ENCODE measurements at regions not wholly inside any gene's neighbourhood (a gene's known extent, or its start where the extent isn't known, plus 50 kb on each side); places are given as distances from the start of the nearest gene placed in this dataset.

DNA sequence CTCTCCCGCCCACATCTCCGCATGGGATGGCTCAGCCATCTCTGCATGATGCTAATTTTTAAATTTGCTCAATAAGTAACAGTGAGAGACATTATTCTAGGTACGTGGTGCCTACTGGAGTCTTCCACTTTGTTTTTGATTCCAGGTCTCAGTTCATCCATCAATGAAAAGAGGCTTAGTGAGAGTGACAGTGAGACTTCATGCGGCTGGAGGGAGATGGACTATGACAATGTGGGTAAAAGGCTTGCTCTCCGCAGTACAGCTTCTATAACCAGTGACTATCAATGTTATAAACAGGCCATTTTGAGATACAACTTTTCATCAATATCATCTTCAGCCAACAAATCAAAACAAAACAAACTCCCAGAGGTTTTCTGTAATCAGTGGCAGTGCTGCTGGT is 563.4 kb upstream of the MKI67 start:
- TF ChIP-seq POLR2AphosphoS5 (IDR thresholded peaks at IDR 0.05; ENCODE audit: low read depth, low read length) (no peak), REST (IDR thresholded peaks at IDR 0.05; ENCODE audit: insufficient read depth in 1 of 2, low read depth in 2 of 2, low read length in 2 of 2) (no peak), TAF1 (IDR thresholded peaks at IDR 0.05; ENCODE audit: borderline replicate concordance, insufficient read depth, low read length) (no peak), SIN3A (IDR thresholded peaks at IDR 0.05; ENCODE audit: borderline replicate concordance, insufficient read depth, low read length) (no peak), FOXP2 (optimal IDR thresholded peaks at IDR 0.05; ENCODE audit: borderline replicate concordance, extremely low read depth, extremely low read length, insufficient read depth) (no peak)

DNA sequence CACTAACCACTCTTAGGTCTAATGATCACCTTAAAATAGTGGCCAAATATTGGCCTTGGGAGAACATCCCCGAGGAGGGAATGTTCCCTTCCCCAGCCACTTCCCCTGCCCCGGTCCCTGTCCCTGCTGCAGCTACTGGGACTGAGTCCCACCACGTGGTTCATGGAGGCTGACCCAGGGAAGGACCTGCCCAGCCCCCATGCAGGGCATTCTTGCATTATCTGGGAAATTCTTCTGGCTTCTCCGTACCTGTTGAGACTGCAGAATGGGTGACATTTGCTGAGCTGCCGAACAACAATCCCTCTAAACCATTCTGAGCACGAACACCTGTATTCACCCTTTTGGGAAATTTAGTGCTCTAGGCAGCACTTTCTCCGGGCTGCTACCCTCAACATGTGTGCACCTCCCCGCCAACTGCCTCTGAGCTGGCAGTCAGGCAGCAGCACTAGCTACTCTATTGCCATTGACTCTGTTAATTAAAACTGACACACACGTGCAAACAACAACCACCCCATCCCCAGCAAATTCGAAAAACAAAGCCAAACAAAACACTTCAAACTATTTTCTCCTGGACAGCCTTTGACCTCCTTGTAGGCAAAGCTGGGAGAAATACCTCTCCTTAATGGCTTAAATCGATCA is 567.4 kb upstream of the MKI67 start:
- no peak for TF ChIP-seq SIN3A (IDR thresholded peaks at IDR 0.05; ENCODE audit: borderline replicate concordance, insufficient read depth, low read length)
- TF ChIP-seq FOXP2 (optimal IDR thresholded peaks at IDR 0.05; ENCODE audit: borderline replicate concordance, extremely low read depth, extremely low read length, insufficient read depth): no peak
- no peak for TF ChIP-seq POLR2AphosphoS5 (IDR thresholded peaks at IDR 0.05; ENCODE audit: low read depth, low read length)
- TF ChIP-seq TAF1 (IDR thresholded peaks at IDR 0.05; ENCODE audit: borderline replicate concordance, insufficient read depth, low read length): no peak

DNA sequence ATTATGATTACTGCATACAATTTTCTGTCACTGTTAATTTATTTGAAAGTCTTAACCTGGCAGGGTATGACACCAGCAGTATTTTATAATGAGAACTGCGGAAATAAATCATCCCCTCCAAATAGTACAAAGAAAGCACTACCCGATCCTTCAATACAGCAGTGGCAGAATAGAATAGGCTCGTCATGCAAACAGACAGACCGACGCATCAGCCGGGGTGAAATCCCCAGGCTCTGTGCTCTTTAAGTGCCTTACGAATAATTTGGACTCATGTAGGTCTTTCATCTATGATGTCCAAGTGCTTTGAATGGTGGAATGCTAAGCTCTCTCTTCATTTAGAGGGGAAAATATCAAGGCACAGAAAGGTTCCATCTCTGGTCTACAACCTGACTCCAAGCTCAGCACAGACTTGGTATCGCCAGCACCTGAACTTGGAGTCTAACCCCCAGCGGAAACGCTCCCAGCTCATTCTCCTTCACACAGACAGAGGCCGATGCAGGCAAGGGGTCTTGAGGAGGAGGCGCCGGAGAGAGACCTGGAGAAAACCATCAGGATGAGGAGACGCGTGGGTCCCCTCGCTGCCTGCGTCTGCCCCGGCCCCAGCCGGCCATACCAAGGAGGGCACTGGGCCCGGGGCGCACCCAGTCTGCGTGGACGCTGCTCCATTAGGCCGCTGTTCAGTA is 568.1 kb upstream of the MKI67 start:
- TF ChIP-seq TAF1 (IDR thresholded peaks at IDR 0.05; ENCODE audit: borderline replicate concordance, insufficient read depth, low read length): no peak
- TF ChIP-seq REST (IDR thresholded peaks at IDR 0.05; ENCODE audit: insufficient read depth in 1 of 2, low read depth in 2 of 2, low read length in 2 of 2): no peak
- TF ChIP-seq FOXP2 (optimal IDR thresholded peaks at IDR 0.05; ENCODE audit: borderline replicate concordance, extremely low read depth, extremely low read length, insufficient read depth): no peak
- TF ChIP-seq POLR2AphosphoS5 (IDR thresholded peaks at IDR 0.05; ENCODE audit: low read depth, low read length): no peak
- TF ChIP-seq SIN3A (IDR thresholded peaks at IDR 0.05; ENCODE audit: borderline replicate concordance, insufficient read depth, low read length): no peak

GRCh38 chr10:128694851-128695725 is 568.9 kb upstream of the MKI67 start:
- TF ChIP-seq FOXP2 (optimal IDR thresholded peaks at IDR 0.05; ENCODE audit: borderline replicate concordance, extremely low read depth, extremely low read length, insufficient read depth) (no peak), TAF1 (IDR thresholded peaks at IDR 0.05; ENCODE audit: borderline replicate concordance, insufficient read depth, low read length) (no peak)

DNA sequence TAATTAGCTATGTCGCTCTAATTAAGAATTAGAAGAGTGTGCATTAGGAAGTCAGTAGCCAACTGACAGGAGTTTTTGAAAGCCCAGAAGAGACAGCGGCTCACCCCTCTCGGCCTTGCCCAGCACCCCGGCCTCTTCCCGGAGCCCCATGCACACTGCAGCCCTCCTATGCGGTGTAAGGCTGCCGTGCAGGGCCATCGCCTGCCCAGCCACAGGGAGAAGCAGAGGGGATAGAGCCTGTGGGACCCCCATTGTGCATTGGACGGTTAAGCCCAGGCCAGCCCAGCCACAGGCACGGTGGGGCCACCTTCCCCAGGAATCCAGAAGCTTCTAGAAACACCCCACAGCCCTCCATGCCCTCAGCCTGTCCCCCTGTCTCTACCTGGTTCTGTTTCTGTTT is 569.7 kb upstream of the MKI67 start:
- TF ChIP-seq FOXP2 (optimal IDR thresholded peaks at IDR 0.05; ENCODE audit: borderline replicate concordance, extremely low read depth, extremely low read length, insufficient read depth) (no peak), REST (IDR thresholded peaks at IDR 0.05; ENCODE audit: insufficient read depth in 1 of 2, low read depth in 2 of 2, low read length in 2 of 2) (no peak), TAF1 (IDR thresholded peaks at IDR 0.05; ENCODE audit: borderline replicate concordance, insufficient read depth, low read length) (no peak), POLR2AphosphoS5 (IDR thresholded peaks at IDR 0.05; ENCODE audit: low read depth, low read length) (no peak), SIN3A (IDR thresholded peaks at IDR 0.05; ENCODE audit: borderline replicate concordance, insufficient read depth, low read length) (no peak)

Data from PFSK-1 (cell line).